NCI-H2227 (cell line): ENCODE measurements at regions not wholly inside any gene's neighbourhood (a gene's known extent, or its start where the extent isn't known, plus 50 kb on each side); places are given as distances from the start of the nearest gene placed in this dataset.

Source experiments
- DNase-seq: peaks from one replicate; lab custom pipeline; 2025; ENCODE audit not compliant: unreplicated experiment; lab: John Stamatoyannopoulos, UW

GRCh38 chr15:57821826-57822225, 115.3 kb downstream of the POLR2M start:
- DNase-seq: no peak

GRCh38 chr15:57823325-57823882, 116.9 kb downstream of the POLR2M start:
- no peak for DNase-seq

GRCh38 chr15:57824186-57824585, 117.7 kb downstream of the POLR2M start:
- no peak for DNase-seq

GRCh38 chr15:57827021-57827420, 120.5 kb downstream of the POLR2M start:
- DNase-seq: no peak

GRCh38 chr15:57827971-57828370, 121.5 kb downstream of the POLR2M start:
- DNase-seq: no peak

GRCh38 chr15:57832183-57832582, 125.7 kb downstream of the POLR2M start:
- no peak for DNase-seq

- DNase-seq: no peak
These were observed 128.6 kb downstream of the POLR2M start for GRCh38 chr15:57835119-57835518.

GRCh38 chr15:57849317-57849716, 142.8 kb downstream of the POLR2M start:
- DNase-seq: no peak

GRCh38 chr15:57854531-57854930, 148.0 kb downstream of the POLR2M start:
- no peak for DNase-seq

GRCh38 chr15:57857871-57858270, 151.4 kb downstream of the POLR2M start:
- no peak for DNase-seq

GRCh38 chr15:57859130-57859685, 152.7 kb downstream of the POLR2M start:
- DNase-seq: no peak

- DNase-seq: peak; percentile 44
These were observed 154.6 kb downstream of the POLR2M start for GRCh38 chr15:57861034-57861638.

GRCh38 chr15:57861815-57862586, 155.5 kb downstream of the POLR2M start:
- no peak for DNase-seq

- DNase-seq: no peak
These were observed 156.2 kb downstream of the POLR2M start for GRCh38 chr15:57862761-57863160.

- DNase-seq: no peak
These were observed 158.8 kb downstream of the POLR2M start for GRCh38 chr15:57865294-57865693.

- DNase-seq: peak; percentile 13
These were observed 159.7 kb downstream of the POLR2M start for GRCh38 chr15:57866149-57866736.

- no peak for DNase-seq
These were observed 161.7 kb downstream of the POLR2M start for GRCh38 chr15:57867970-57868798.

GRCh38 chr15:57870667-57871066, 164.2 kb downstream of the POLR2M start:
- DNase-seq: no peak

GRCh38 chr15:57872281-57873030, 165.9 kb downstream of the POLR2M start:
- no peak for DNase-seq

GRCh38 chr15:57873564-57874209, 167.2 kb downstream of the POLR2M start:
- DNase-seq: no peak
